SK-N-SH treated with all-trans-retinoic acid at 6 μM for 48 hours (cell line): ENCODE measurements at regions not wholly inside any gene's neighbourhood (a gene's known extent, or its start where the extent isn't known, plus 50 kb on each side); places are given as distances from the start of the nearest gene placed in this dataset.

Experiments
- ATAC-seq: fragments of 200-7000 bp; cut with Tn5 transposase; 3 replicates; pipeline ENCODE4 v1.9.1; 2020; ENCODE audit warnings: mild to moderate bottlenecking, moderate library complexity
- BACH2 ChIP-seq: fragments of 250-450 bp; sonication (Bioruptor Pico); IDR thresholded peaks from 2 replicates; pipeline ENCODE4 v1.9.0; 2021; ENCODE audit warnings: mild to moderate bottlenecking, borderline replicate concordance
- CSDC2 ChIP-seq: fragments of 250-450 bp; sonication (Bioruptor Pico); IDR thresholded peaks from 2 replicates; pipeline ENCODE4 v1.5.0; 2020; ENCODE audit warnings: mild to moderate bottlenecking, moderate library complexity
- ESRRG ChIP-seq: fragments of 250-450 bp; sonication (Bioruptor Pico); IDR thresholded peaks from 2 replicates; pipeline ENCODE4 v1.6.1; 2021; ENCODE audit warnings: mild to moderate bottlenecking
- GLIS3 ChIP-seq: fragments of 250-450 bp; sonication (Bioruptor Pico); IDR thresholded peaks from 2 replicates; pipeline ENCODE4 v1.5.0; 2020; ENCODE audit warnings: mild to moderate bottlenecking, moderate library complexity
- ISL1 ChIP-seq: fragments of 250-450 bp; sonication (Bioruptor Pico); IDR thresholded peaks from 2 replicates; pipeline ENCODE4 v2.1.2; 2022; ENCODE audit warnings: mild to moderate bottlenecking, moderate library complexity
- OSR1 ChIP-seq: fragments of 250-450 bp; sonication (Bioruptor Pico); IDR thresholded peaks from 2 replicates; pipeline ENCODE4 v1.8.0; 2022; ENCODE audit warnings: moderate library complexity, mild to moderate bottlenecking, inconsistent platforms
- PATZ1 ChIP-seq: fragments of 250-450 bp; sonication (Bioruptor Pico); IDR thresholded peaks from 2 replicates; pipeline ENCODE4 v1.8.0; 2020; ENCODE audit warnings: mild to moderate bottlenecking, moderate library complexity, borderline replicate concordance
- PPARA ChIP-seq: fragments of 250-450 bp; sonication (Bioruptor Pico); IDR thresholded peaks from 2 replicates; pipeline ENCODE4 v1.5.0; 2020; ENCODE audit warnings: mild to moderate bottlenecking, borderline replicate concordance
- RARB ChIP-seq: fragments of 250-450 bp; sonication (Bioruptor Pico); IDR thresholded peaks from 2 replicates; pipeline ENCODE4 v1.8.0; 2021; ENCODE audit warnings: mild to moderate bottlenecking, moderate library complexity
- SNAI2 ChIP-seq: fragments of 250-450 bp; sonication (Bioruptor Pico); IDR thresholded peaks from 2 replicates; pipeline ENCODE4 v1.5.0; 2020; ENCODE audit warnings: mild to moderate bottlenecking, moderate library complexity
- TOX ChIP-seq: fragments of 250-450 bp; sonication (Bioruptor Pico); IDR thresholded peaks from 2 replicates; pipeline ENCODE4 v1.8.0; 2021; ENCODE audit warnings: mild to moderate bottlenecking, moderate library complexity, borderline replicate concordance
- TSHZ2 ChIP-seq: fragments of 250-450 bp; sonication (Bioruptor Pico); IDR thresholded peaks from 2 replicates; pipeline ENCODE4 v1.5.0; 2020; ENCODE audit warnings: mild to moderate bottlenecking, moderate library complexity
- ZC3H10 ChIP-seq: fragments of 250-450 bp; sonication (Bioruptor Pico); IDR thresholded peaks from 2 replicates; pipeline ENCODE4 v1.5.1; 2021; ENCODE audit warnings: mild to moderate bottlenecking, moderate library complexity
- ZFP3 ChIP-seq: fragments of 250-450 bp; sonication (Bioruptor Pico); IDR thresholded peaks from 2 replicates; pipeline ENCODE4 v1.5.0; 2020; ENCODE audit warnings: mild to moderate bottlenecking, moderate library complexity
- ZFP30 ChIP-seq: fragments of 450-650 bp; formaldehyde crosslinking; IDR thresholded peaks from 2 replicates; pipeline ENCODE4 v1.5.0; 2022; ENCODE audit warnings: mild to moderate bottlenecking, moderate library complexity
- ZNF565 ChIP-seq: fragments of 450-650 bp; formaldehyde crosslinking; conservative IDR thresholded peaks from 2 replicates; pipeline ENCODE4 v1.5.0; 2020; ENCODE audit warnings: low read depth, mild to moderate bottlenecking, moderate library complexity
- ZNF70 ChIP-seq: fragments of 450-650 bp; formaldehyde crosslinking; IDR thresholded peaks from 2 replicates; pipeline ENCODE4 v1.5.0; 2020; ENCODE audit warnings: mild to moderate bottlenecking, moderate library complexity
- ZNF8 ChIP-seq: fragments of 450-650 bp; formaldehyde crosslinking; IDR thresholded peaks from 2 replicates; pipeline ENCODE4 v1.5.0; 2020; ENCODE audit warnings: mild to moderate bottlenecking, moderate library complexity
- TF ChIP-seq, protein P1 (sequence below): fragments of 250-450 bp; sonication (Bioruptor Pico); IDR thresholded peaks from 2 replicates; pipeline ENCODE4 v1.5.1; 2020; ENCODE audit warnings: low read depth, mild to moderate bottlenecking, moderate library complexity
- TF ChIP-seq, protein P2 (sequence below): fragments of 250-450 bp; sonication (Bioruptor Pico); IDR thresholded peaks from 2 replicates; pipeline ENCODE4 v1.8.0; 2021; ENCODE audit warnings: low read depth, mild to moderate bottlenecking, moderate library complexity, borderline replicate concordance
- TF ChIP-seq, protein P3 (sequence below): fragments of 250-450 bp; sonication (Bioruptor Pico); IDR thresholded peaks from 2 replicates; pipeline ENCODE4 v1.5.1; 2021; ENCODE audit warnings: mild to moderate bottlenecking, moderate library complexity

DNA sequence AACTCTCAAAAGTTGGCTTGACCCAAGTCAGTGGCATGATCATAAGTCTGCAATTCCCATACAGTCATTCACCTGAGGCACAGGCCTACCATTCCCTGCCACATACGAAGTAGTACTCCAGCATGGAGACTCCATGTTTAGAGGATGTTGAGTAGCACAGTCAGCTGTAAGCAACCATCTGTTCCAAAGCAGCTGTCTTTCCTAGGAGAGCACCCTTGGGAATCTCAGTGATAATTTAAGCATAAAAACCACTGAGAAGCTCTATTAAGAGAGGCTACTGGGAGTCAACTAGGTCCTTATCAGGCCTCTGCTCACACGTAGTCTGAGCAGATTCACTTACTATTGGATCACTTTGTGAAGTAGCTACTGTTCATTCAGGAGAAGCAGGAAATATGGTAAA is 61.6 kb upstream of the UNC5B start:
- no peak for ATAC-seq
- TF ChIP-seq SNAI2 (CRISPR knock-in tag): no peak
- TF ChIP-seq PATZ1: no peak
- TF ChIP-seq, protein P1, sequence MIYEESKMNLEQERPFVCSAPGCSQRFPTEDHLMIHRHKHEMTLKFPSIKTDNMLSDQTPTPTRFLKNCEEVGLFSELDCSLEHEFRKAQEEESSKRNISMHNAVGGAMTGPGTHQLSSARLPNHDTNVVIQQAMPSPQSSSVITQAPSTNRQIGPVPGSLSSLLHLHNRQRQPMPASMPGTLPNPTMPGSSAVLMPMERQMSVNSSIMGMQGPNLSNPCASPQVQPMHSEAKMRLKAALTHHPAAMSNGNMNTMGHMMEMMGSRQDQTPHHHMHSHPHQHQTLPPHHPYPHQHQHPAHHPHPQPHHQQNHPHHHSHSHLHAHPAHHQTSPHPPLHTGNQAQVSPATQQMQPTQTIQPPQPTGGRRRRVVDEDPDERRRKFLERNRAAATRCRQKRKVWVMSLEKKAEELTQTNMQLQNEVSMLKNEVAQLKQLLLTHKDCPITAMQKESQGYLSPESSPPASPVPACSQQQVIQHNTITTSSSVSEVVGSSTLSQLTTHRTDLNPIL: no peak
- no peak for TF ChIP-seq ZNF70 (CRISPR knock-in tag)
- no peak for TF ChIP-seq ISL1
- TF ChIP-seq, protein P2, sequence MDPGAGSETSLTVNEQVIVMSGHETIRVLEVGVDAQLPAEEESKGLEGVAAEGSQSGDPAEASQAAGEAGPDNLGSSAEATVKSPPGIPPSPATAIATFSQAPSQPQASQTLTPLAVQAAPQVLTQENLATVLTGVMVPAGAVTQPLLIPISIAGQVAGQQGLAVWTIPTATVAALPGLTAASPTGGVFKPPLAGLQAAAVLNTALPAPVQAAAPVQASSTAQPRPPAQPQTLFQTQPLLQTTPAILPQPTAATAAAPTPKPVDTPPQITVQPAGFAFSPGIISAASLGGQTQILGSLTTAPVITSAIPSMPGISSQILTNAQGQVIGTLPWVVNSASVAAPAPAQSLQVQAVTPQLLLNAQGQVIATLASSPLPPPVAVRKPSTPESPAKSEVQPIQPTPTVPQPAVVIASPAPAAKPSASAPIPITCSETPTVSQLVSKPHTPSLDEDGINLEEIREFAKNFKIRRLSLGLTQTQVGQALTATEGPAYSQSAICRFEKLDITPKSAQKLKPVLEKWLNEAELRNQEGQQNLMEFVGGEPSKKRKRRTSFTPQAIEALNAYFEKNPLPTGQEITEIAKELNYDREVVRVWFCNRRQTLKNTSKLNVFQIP (CRISPR knock-in tag): no peak
- TF ChIP-seq PPARA (CRISPR knock-in tag): no peak
- no peak for TF ChIP-seq GLIS3
- TF ChIP-seq BACH2 (CRISPR knock-in tag): no peak
- TF ChIP-seq ZNF8: no peak
- no peak for TF ChIP-seq ZFP3 (CRISPR knock-in tag)
- TF ChIP-seq CSDC2 (CRISPR knock-in tag): no peak
- TF ChIP-seq TSHZ2 (CRISPR knock-in tag): no peak
- TF ChIP-seq ZNF565 (CRISPR knock-in tag): no peak
- TF ChIP-seq, protein P3, sequence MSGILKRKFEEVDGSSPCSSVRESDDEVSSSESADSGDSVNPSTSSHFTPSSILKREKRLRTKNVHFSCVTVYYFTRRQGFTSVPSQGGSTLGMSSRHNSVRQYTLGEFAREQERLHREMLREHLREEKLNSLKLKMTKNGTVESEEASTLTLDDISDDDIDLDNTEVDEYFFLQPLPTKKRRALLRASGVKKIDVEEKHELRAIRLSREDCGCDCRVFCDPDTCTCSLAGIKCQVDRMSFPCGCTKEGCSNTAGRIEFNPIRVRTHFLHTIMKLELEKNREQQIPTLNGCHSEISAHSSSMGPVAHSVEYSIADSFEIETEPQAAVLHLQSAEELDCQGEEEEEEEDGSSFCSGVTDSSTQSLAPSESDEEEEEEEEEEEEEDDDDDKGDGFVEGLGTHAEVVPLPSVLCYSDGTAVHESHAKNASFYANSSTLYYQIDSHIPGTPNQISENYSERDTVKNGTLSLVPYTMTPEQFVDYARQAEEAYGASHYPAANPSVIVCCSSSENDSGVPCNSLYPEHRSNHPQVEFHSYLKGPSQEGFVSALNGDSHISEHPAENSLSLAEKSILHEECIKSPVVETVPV: no peak
- no peak for TF ChIP-seq ESRRG (CRISPR knock-in tag)
- TF ChIP-seq RARB (CRISPR knock-in tag): no peak
- no peak for TF ChIP-seq ZFP30 (CRISPR knock-in tag)
- no peak for TF ChIP-seq ZC3H10 (CRISPR knock-in tag)

- ATAC-seq: no peak
These were observed 60.3 kb upstream of the UNC5B start for GRCh38 chr10:71152043-71152442.

More at GRCh38 chr10:71152043-71152442, 60.3 kb upstream of the UNC5B start:
- TF ChIP-seq OSR1 (CRISPR knock-in tag) (no peak), ZNF70 (CRISPR knock-in tag) (no peak), ZFP3 (CRISPR knock-in tag) (no peak), BACH2 (CRISPR knock-in tag) (no peak), ZNF565 (CRISPR knock-in tag) (no peak), CSDC2 (CRISPR knock-in tag) (no peak), ZFP30 (CRISPR knock-in tag) (no peak), TOX (no peak), TSHZ2 (CRISPR knock-in tag) (no peak), ZC3H10 (CRISPR knock-in tag) (no peak), PPARA (CRISPR knock-in tag) (no peak), ISL1 (no peak)
- TF ChIP-seq, protein P1: no peak
